Hematopoietic multipotent progenitor cell treated with erythropoietin and hydrocortisone succinate and interleukin-3 and kit ligand, for 6 days (in vitro differentiated cells): ENCODE measurements at regions not wholly inside any gene's neighbourhood (a gene's known extent, or its start where the extent isn't known, plus 50 kb on each side); places are given as distances from the start of the nearest gene placed in this dataset.

Source experiments
- DNase-seq: peaks from one replicate; pipeline ENCODE4 v3.0.0-alpha.2; 2015

DNA sequence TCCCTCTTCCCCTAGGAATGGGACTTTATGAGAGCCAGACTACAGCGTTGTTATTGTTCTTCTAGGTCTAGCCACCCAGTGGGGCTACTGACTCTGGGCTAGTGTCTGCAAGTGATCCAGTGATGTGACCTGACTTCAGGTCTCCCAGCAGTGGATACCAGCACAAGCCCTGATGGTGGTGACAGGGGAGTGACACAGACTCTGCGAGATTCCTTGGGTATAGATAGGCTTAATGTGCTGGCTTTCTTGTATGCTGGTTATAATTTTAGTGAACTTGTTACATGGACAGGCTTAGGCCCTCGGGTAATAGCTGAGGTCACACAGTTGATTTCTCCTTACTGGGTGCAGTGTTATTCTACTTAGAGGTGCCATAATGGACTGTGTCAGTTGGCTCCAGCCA is 106.9 kb downstream of the TBC1D30 start:
- no peak for DNase-seq

DNA sequence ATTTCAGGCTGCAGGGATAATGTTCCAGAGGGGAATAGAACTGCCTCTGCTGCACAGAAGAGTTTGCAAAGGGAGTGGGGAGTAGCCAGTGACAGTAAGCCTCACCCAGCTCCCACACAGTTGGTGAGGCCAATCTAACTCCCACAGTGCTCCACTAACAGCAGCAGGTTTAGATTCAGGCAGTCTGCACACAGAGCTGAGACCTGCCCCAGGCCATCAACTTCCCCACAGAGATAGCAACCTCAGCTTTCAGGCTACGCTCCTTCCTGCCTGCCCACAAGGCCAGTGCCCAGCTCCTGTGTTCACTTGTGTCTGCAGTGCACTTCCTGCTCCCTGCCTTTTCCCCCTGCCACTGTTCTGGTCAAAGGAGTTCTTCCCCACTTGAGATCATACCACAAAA is 107.5 kb downstream of the TBC1D30 start:
- DNase-seq = no peak

DNA sequence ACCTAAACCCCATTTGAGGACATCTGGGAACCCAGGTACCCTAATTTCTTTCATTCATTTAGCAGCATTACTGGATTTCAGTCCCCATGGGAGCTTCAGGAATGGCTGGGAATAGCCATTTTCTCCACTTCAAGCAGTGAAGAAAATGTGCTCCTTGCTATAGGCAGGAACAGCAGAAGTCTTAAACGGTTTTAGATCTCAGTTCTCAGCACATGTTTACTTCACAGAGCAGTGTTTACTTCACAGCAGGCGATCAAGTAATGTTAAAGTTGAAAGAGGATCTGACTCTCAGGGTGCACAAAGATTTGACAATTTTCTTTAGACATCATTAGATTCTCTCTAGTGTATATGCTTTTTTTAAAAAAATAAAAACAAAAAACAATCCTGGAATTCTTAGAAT is 109.3 kb downstream of the TBC1D30 start:
- DNase-seq = no peak

DNA sequence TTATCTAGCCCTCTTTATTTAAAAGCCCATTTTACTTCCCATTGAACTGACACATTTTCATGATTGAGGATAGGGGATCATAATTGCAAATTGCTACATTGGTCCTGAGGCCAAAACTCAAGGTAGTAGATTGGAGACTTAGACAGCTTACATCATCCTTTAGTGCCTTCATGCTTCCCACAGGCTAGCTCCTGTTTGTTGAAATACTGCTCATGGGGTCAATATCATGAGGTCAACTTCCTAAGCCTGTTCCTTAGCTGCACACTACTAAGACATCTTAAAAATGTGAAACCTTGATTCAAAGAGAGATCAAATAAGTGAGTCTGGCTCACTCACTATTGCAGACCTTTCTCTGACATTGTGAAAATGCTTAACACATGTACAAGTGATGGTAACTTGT is 113.0 kb downstream of the TBC1D30 start:
- no peak for DNase-seq

DNA sequence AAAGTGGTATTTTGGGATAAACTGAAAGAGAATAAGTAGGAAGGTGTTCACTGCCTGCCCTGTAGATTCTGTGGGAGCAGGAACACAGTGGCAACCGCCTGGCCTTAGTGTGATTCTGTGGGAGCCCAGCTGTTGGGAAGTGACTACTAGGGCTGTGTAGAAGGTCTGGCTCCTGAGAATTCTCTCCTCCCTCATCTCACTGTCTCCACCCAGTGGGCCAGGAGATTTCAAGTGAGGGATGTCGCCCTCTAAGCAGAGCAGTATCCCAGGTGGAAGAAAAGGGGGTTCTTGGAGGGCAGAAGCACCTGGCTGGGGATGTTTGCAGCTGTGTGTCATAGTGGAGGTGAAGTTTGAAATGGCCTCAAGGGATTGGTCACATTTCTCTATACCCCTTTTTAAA is 113.7 kb downstream of the TBC1D30 start:
- DNase-seq = no peak

DNA sequence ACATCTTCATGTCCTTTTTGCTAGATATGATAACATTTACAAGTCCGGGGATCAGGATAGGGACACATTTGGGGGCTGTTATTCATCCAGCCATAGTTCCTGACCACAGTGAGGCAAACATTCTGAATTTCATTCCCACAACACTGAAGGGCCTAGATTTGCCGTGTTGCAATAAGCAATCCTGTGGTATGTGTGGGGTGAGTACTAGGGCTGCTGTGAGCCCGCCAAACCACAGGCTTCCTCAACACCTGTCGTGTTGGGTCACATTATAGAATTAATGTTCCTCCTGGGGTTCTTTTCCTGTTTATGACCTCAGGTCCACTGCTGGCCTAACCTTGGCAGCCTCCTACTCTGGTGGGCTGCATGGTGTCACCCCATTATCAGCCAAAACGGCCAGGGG is 119.2 kb downstream of the TBC1D30 start:
- DNase-seq = peak; percentile 23

DNA sequence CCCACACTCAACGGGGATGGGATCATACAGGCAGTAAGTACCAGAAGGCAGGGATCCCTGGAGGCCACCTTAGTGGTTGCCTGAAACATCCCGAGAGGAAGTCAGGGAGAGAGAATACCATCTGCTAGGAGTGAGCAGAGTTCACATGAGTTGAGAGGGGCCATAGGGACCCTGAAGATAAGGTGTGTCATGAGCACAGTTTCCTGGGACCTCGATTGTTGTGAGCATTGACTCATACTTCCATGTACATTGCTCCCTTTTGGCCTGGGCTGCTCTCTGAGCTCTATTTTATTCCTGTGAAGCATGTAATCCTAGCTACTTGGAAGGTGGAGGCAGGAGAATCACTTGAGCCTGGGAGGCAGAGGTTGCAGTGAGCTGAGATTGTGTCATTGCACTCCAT is 120.5 kb downstream of the TBC1D30 start:
- DNase-seq = no peak

DNA sequence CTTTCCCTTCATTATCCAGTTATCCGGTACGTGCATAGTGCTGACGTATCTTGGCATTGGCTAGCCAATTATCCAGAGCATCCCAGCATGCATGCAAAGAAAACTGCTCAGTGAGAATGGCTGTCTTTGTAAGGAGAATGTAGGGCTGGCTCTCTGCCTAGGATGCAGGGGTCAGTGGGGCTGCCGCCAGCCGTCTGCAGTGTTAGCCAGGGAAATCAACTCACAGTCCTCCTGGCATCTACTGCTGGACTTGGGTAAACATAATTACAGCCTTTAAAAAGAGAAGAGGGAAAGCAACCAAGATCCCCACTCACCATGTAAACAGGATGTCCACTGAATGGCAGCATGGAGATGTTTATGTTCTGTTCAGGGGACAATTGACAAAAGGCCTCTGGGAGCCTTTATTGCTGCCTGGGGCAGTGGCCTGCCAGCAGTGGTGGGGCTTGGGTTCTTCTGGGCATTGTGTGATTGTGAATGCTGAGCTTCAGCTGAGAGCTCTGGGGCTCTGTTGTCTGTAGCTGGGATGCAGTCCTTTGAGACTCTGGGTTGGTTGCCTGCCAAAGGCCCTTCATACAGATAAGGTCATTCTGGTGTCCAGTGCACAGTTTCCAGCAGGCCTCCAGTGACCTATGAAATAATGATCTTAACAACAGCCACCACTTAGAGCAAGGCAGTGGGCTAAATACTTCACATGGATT is 121.8 kb downstream of the TBC1D30 start:
- no peak for DNase-seq

DNA sequence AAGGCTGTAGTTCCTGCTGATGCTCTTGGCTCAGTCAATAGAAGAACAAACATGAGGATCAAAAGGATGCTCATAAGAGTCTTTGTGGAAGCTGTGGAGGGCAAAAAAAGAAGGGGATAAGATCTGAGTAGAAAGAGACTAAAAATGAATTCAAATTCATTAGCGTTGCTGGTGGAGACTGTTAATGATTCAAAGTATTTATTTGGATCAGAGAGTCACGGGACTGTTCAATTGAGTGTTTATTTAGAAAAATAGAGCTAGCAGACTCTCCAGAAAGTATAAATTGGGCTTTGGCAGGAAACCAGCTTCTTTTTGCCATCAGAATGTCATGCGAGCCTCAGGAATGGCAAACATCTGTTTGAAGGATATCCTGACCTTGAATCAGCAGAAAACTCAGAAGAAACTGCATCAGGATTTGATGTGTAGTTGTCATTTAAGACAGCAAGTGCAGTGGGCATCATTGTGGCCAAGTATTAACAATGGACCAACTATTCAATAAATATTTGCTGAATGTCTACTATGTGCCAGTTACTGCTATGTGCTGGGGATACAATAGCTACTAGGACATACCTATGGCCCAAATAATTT is 126.4 kb downstream of the TBC1D30 start:
- no peak for DNase-seq

DNA sequence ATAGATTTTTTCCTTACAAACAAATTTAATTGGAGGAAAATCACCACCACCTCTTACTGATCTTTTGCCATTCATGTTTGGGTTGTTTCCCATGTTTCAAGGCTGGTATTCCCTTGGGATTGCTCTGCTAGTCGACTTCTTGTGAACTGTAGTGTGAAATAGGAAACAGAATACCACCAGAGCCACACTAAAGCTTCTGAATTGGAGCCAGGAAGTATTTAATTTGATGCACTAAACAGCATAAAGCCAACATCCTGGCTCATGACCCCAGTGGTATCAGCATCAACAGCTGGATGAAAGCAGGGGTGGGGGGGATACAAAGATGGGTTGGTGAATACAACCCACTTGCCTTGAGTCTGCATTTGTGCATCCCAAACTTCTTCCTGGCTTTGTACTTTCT is 127.5 kb downstream of the TBC1D30 start:
- DNase-seq = no peak

DNA sequence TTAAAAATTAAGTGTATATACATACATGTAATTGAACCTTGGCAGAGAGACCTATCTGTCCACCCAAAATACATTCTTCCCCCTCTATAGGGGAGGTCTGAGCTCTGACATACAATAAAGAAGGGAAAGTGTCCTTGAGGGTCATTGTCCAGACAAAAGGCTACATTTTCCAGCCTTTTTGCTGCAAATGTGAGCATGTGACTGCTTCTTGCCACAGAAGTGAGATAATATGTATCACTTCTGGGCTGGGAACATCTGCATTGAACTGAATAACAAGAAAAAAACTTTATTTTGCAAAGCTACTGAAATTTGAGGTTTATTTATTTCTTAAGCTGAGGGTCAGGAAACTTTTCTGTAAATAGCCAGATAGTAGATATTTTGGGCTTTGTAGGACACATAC is 131.3 kb downstream of the TBC1D30 start:
- DNase-seq = no peak

DNA sequence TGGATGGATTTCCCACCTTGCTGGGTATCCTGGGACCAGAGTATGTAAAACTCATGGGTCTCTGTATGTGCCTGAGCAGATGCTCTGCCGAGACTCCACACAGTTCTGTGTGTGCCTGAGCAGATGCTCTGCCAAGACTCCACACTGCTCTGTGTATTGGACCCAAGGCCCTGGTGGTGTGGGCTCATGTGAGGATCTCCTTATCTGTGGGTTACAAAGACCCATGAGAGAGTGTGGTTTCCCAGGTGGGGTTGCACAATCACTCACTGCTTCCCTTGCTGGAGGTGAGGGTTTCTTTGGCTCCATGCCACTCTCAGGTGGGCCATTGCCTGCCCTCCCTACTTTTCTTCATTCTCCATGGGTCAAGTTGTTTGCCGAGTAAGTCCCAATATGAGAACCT is 141.5 kb downstream of the TBC1D30 start:
- DNase-seq = no peak

DNA sequence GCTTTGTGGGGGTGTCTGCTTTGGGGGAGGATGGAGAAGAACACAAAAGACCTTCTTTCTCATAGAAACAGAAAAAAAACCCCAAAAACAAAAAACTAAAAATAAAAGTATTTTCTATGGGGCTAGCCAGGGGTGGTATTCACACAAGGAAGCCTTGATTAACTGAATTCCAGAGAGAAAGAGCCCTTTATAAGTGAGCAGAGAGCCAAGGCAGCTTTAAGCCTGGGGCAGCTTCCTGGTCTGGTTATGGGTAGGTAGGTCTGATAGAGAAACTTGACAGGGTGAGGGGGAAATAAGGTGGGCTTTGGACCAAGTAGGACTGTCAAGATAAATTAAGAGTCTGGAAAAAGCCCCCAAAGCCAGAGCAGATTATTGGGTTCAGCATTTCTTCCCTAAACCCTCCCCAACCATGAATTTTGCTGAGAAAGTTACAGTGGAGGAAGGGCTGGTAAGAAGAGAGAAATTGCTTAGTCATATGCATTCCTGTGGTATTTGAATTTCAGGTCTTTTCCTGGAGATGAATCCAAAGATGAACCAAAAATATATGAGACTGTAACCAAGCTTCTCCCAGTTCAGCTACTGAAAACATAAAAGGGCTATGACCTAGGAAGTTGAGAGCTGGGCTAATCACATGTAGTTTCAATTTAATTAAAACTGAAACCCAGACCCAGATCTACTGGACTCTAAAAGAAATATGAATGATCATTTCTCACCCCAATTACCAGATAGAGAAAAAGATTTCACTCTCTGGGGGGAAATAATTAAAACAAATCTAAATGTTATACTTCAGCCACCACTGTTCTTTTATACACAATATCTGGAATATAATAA is 144.8 kb downstream of the TBC1D30 start:
- DNase-seq = no peak

DNA sequence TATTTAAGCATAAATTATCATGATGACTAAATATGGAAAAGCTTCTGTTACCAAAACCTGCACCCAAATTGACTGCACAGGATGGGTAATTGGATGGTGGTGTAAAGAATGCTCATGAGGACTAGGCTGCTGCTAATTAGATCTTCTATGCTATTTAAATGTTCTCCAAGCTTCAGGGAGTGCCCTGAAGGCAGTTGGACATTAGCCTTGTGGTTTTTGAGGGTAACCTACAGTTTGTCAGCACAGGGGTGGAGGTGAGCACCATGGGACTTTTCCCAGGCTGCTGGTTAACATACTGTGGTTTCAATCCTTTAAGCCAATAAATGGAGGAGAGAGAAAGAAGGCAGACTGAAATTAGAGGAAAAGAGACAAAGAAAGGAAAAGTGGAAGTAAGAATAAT is 145.0 kb downstream of the WIF1 start:
- DNase-seq = peak; percentile 7

DNA sequence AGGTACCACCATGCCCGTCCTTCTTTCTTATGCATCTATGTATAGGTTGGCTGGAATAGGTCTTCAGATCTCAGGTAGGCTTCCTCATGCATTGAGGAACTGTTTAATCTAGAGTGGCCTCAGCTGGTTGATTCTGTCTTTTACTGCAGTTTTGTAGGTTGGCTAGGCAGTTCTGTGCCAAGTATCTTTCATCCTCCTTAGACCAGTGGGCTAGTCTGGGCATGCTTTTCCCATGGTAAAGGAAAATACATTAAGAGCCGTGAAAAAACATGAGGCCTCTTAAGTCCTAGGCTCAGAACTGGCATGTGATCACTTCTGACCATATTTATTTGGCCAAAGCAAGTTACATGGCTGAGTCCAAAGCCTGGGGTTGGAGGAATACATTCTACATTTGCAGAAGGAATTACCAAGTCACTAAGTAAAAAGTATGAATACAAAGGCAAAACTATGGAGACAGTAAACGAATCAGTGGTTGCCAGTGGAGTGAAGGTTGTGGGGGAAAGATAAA is 137.3 kb downstream of the WIF1 start:
- DNase-seq = no peak

DNA sequence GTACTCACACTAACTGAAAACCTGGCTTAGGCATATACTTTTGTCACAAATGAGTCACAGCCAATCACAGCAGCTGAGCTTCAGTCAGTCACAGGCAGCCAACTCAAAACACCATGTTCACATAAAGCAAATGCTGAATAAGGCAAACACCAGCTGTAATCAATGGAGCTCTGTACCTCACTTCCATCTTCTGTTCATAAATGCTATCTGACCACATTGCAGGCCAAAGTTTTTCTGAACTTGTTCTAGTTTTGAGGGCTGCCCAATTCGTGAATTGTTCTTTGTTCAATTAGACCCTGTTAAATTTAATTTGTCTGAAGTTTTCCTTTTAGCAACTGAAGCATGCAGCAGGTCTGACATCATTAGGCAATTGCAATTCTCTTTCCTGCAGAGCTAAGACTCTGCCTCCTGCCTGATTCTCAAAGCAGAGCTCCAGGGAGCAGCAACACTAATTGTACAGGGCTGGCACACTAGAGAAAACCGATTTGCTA is 129.9 kb downstream of the WIF1 start:
- no peak for DNase-seq

DNA sequence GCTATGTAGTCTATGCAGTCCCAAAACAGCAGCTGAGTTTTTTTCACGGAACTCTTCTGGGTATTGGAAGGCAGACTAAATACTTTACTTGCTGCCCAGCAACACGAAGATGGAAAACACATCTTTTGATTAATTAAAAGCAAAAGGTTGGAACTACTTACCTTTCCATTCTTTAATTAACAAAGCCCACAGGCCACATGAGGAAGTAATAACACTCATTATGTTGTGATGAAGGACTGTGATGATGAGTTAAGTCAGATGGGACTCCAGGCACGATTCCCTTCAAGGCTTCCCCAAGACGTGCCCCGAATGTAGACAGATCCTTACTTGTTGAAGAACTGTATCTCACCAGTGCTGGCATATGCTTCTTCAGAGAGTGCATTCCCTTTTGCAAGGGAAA is 129.0 kb downstream of the WIF1 start:
- no peak for DNase-seq

DNA sequence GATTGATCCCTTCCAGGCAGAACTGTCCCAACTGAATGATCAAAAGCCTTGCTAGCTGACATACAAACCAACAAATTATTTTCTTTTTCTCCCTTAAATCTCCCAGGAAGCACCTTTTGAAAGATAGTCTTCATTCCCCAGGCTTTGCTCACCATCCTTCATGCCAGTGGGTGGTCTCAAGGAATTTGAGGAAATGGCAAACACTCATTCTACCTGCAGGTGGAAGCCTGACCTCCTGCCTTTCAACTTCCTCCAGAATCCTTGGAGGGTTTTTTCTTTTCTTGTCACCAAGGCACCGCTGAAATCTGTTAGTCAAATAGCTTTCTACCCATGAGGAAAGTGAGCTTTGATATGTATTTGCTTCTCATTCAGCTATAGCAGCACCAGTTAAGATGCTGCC is 128.5 kb downstream of the WIF1 start:
- DNase-seq = no peak

DNA sequence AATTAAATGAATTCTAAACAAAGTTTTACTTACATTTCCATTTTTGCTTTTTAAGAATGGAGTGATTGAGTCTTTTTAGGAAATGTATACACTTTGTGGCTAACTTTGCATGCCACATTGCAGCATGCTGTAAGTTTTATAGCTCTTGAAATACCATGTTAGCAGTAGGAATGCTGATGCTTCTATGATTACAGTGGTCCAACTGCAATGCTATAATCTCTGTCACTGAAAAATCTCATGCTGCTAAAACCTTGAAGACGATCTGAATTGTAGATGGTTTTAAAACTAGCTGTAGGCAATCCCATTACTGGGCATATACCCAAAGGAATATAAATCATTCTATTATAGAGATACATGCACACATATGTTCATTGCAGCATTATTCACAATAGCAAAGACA is 127.6 kb downstream of the WIF1 start:
- no peak for DNase-seq

DNA sequence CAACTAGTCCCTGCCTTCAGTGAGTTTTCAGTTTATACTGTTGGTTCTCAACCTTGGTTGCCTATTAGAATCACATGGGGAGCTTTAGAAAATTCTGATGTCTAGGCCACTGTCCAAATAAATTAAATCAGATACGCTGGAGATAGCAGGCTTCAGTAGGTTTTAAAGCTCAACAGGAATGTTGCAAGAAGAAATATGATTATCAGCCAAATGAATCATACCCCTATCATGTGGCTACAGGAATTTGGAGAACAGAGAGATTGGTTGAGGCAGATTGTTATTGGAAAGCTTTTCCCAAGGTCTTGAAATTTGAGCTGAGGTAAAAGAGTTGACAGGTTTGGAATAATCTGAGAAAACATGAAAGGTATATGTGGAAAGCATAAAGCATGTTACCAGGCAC is 125.3 kb downstream of the WIF1 start:
- DNase-seq = no peak

DNA sequence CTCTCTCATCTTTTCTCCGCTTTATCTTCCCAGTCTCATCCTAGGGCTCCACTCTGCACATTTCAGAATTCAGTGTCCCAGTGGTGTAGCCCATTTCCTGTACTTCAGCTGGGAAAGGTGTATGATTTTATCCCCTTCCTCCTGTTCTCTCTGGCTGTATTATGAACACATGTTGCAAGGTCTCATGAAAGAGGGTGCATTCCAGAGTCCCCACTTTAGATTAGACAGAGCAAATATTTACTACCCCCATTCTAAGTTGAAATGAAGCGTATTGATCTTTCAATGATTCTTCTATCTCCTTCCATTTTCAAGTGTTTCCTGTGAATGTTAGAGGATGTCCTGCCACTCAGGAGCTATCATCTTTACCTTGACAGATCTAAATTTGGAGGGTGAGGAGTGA is 123.2 kb downstream of the WIF1 start:
- no peak for DNase-seq

DNA sequence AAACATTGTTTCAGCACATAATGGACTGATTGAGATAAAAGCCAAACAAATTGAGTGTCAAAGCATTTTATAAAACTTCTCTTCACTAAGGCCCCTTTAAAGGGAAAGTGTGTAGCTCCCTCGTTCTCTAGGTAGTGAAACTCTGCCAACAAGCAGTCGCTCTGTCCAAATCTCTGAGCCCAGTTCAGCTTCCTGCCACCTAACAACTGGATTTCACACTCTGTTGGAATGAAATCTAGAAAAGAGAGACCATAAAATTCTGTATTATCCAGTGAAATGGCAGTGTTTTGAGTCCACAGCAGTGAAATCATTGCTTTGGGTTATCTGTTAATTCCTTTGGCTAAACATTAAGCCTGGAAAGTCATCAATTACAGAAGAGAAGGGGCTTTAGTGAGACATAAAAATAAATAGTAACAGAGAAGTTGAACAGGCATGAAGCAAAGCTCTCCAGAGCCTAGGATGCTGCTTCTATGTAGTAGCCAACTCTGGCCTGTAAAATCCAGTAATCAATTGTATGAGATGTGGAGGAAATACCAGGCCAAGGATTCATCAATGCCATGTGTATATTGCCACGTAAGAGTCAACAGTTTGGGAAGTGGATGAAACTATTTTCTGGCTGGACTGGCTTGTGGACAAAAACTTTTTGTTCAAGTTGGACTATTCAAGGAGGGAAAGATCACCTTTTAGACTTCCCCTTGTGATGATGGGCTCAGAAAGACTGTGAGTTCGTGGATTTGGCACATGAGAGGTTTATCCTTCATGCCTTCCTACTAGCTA is 122.5 kb downstream of the WIF1 start:
- DNase-seq = no peak

DNA sequence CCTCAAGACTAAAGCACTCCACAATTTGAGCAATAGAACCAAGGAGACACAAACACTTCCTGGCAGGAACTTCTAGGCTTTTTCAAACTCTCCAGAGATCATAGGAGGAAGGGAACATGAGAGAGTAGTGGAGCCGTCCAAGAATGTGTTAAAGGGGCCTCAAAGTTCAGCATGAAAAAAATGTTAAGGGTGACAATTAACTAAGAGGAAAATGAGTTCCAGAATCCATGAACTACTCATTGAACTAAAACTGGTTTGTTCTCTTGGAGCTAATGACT is 122.0 kb downstream of the WIF1 start:
- no peak for DNase-seq
